NCI-H1436 treated with DMSO at 0.1 percent for 48 hours (cell line): ENCODE measurements at regions not wholly inside any gene's neighbourhood (a gene's known extent, or its start where the extent isn't known, plus 50 kb on each side); places are given as distances from the start of the nearest gene placed in this dataset.
A peak's percentile ranks its signal among the peaks of the same experiment; 100 is the strongest.

Source experiments
- DNase-seq: peaks from one replicate; lab custom pipeline; 2025; lab: John Stamatoyannopoulos, UW

- no peak for DNase-seq
Measured at GRCh38 chr9:120212153-120212852, 367.7 kb downstream of the CDK5RAP2 start.

- no peak for DNase-seq
Measured at GRCh38 chr9:120210274-120210673, 369.7 kb downstream of the CDK5RAP2 start.

DNA sequence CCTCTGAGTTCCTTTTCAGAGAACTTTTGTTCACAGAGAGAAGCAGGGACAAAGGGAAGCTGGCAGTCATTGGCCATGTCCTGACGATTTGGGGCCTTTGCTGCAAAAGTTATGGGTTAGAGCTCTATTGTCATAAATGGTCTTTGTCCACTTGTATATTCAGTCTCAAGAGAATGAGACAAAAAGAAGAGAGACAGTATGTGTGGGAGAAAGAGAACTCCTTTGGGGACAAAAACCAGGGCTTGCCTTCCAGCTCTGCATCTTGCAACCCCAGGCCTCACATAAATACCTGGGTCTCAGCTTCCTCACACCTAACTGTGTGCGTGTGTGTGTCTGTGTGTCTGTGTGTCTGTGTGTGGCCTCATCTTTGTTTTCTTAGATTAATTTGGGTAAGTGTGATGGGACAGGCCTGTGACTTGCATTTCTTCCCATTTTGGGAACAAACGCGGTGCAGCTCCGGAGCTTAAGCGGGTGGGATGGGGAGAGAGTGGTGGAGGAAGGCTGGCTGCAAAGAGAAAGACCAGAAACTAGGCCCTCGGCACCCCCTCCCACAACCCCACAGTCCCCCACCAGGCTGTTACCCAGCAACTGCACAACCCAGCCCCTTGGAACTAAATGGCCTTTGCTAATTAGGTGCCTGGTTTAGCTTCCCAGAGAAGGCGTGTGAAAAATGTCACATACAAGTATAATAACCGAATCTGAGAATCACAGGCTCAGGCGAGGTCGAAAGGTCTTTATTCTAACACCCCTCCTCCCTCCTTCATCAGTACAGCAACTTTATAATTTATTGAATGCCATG, 376.9 kb downstream of the CDK5RAP2 start:
- no peak for DNase-seq

DNA sequence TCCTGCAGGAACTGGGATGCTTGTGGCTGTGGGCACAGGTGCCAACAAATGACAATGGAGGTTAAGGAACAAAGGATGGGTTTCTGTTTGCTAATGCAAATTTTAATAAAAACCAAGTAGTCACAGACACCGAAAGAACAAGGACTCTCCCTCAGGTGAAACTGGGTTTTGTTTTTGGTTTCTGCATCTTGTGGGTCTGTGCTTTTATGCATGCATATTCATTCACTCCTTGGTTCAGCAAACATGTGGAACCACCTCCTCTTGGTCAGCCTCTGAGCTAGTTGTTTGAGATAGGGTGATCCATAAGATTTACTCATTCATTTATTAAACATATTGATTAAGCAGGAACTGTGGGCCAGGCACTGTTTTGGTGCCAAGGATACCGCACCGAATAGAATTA, 381.9 kb downstream of the CDK5RAP2 start:
- no peak for DNase-seq

DNA sequence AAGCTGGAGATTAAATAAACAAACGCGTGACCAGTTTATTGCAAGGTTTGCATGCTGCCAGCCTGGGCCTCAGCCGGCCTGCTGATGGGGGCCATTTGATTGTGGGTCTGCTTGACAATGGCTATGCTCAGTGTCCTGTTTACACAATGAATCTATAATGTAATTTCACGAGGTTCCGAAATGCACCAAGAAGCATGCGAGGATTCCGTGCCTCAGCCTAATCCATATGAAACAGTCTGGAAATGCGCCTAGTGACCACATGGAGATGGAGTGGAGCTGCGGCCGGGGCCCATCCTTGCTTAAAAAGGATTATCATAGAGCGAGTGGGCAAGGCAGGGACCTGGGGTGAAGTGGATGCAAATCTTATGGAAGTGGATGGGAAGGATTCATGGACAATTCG, 382.4 kb downstream of the CDK5RAP2 start:
- DNase-seq = no peak

- DNase-seq = no peak
Measured at GRCh38 chr9:120191141-120191540, 388.8 kb downstream of the CDK5RAP2 start.

DNA sequence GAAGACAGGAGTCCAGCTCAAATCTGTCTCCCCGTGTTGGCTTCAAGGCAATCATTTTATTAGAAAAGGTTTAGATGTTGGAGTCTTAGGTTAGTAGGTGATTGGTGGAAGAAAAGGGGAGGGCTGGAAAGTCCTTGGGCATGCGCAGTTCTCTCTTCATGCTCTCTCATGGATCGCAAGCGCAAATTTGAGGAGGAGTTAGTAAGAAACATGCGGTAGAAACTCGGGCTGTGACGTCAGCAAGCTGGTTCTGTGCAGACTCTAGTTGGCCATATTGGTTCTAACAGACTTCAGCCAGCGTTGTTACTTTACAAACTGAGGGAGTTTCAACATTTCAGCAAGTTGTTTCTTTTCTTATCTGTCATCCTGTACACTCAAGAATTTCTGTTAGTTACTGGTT, 392.2 kb downstream of the CDK5RAP2 start:
- DNase-seq = no peak

DNA sequence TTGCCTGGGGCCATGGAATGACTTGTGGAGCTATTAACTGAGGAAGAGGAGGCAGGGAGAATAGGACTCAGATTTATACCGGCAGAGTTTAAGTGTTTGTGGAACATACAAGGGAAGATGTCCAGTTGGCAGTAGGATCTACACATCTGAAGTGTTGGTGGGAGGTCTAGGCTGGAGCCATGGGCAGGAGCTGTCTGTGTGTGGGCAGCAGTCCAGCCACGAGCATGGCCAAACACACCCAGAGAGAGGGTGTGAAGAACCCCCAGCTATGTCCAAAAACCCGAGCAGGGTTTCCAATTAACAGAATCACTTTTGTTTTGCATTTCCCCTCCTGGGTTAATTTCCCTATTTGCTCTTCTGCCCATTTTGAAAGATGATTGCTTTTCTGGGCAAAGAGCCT, 393.7 kb downstream of the CDK5RAP2 start:
- no peak for DNase-seq

- DNase-seq = no peak
Measured at GRCh38 chr9:120184266-120184665, 395.7 kb downstream of the CDK5RAP2 start.

DNA sequence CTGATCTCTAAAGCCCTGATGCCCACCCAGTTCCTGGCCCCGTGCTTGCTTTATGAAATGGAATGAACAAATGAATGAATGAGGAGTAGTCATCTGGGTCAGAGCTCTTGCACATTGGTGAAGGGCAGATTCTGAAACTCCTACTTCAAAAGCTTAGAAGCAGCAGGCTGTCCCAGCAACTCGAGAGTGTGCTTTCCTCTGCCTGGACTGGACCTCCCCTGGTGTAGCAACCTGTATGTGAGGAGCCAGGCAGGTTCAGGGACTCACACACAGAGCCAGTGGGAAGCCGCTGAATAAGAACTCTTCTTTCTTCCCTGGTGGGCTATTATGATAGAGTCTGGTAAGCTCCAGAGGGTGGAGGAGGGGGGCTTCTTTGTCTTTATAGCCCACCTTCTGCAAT, 396.4 kb downstream of the CDK5RAP2 start:
- no peak for DNase-seq

DNA sequence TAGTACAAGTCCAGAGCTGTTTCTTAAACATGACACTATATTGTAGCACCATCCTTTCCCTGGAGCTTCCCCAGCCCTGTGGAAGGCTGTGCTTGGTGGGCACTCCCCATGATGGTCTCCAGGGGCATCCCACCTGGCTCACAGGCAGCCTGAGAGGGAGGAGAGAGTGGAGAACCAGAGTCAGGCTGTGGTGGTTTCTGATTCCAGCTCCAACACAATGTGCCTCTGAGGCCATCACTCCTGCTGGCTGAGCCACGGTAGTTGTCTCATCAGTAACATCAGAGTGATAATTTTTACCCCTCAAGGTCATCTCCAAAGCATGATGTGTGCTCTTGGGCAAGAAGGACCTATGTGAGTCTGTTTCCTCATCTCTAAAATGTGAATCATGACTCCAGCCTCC, 398.0 kb downstream of the CDK5RAP2 start:
- DNase-seq = no peak

DNA sequence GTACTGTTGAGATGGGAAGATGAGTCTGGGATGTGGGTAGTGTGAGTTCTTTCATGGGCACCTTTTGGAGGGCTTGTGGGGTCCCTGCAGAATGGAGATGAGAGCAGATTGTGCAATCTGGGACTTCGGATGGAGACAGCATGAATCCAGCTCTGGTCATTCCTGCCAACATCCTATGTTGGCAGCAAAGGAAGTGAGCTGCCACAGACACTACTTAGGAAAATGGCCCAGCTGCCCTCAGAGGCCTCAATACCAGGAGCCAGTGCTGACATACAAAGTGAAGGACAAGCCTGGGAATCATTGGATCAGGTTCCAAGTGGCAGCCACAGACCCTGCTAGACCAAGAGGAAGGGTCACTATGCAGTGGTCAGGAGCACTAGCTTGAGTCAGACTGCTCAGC, 402.8 kb downstream of the CDK5RAP2 start:
- DNase-seq = no peak

DNA sequence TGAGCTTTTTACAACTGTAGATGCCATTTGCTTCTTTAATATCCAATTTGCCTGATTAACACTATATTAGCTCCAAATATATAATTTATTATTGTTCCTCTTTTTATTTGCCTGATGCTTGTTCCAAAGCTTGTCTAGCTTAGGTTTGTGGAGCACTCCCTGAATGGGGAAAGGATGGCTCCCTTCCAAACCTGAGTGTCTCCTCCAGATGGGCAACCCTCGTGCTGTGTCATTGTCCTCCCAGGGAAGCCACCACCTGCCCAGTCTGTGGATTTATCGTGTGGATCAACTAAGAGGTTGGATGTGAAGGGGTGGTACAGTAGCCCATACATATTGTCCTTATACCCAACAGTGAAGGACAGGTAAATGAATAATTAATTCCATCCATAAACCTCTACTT, 404.9 kb downstream of the CDK5RAP2 start:
- no peak for DNase-seq

DNA sequence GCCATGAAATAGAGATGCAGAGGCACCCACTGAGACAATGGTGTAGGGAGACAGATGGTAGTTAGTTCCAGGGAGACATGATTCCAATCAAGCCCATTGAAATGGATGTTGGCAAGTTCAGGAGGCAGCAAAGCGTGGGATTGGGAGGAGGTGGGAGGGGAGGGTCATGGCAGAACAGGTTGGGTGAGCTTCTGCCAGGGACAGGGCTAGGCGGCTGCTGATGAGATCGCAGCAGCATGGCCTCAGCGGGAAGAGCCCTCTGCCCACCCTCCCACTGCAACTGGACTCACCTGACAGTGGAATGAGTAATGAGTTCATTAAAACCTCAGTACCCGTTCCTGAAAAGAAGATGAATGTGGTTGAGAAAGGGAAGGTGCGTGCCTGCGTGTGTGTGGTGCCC, 418.2 kb downstream of the CDK5RAP2 start:
- no peak for DNase-seq

- DNase-seq = no peak
Measured at GRCh38 chr9:120158221-120158620, 421.7 kb downstream of the CDK5RAP2 start.

GRCh38 chr9:120156376-120156775, 423.6 kb downstream of the CDK5RAP2 start:
- DNase-seq = no peak

DNA sequence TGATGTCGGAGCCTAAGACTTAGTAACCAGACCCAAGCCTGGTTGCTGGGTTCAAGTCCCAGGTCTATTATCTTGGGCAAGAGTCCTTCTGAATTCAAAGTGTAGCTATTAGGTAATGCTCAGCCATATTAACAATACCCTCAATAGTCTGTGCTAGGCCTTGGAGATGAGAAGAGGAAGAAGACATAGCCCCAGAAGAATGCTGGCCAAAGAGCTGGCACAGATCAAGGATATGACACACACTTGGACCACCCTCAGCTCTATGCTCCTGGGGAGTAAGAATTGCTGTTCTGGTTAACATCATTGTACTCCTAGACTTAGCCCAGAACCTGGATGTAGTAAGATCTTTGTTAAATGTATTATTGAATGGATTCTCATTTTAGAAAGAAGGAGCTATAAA, 426.7 kb downstream of the CDK5RAP2 start:
- DNase-seq = no peak

- peak; percentile 87 for DNase-seq
Measured at GRCh38 chr9:120152295-120152694, 427.7 kb downstream of the CDK5RAP2 start.

DNA sequence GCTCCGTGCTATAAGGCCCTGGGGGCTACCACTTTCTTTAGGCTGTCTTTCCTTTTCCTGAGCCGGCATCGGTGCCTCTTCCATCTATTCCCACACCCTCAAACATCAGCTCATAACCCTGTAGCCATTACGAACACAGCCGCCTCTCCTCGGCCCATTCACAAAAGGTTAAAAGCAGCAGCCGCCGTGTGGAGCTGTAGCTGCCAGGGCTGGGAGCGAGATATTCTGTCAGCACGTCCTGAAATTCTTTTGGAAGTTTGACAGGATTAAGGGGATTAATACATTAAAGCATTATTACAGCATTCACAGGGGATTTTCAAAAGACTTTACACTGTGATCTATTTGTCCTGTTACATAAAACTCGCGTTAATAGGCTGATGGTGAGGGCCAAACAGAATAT, 428.2 kb downstream of the CDK5RAP2 start:
- DNase-seq = no peak

DNA sequence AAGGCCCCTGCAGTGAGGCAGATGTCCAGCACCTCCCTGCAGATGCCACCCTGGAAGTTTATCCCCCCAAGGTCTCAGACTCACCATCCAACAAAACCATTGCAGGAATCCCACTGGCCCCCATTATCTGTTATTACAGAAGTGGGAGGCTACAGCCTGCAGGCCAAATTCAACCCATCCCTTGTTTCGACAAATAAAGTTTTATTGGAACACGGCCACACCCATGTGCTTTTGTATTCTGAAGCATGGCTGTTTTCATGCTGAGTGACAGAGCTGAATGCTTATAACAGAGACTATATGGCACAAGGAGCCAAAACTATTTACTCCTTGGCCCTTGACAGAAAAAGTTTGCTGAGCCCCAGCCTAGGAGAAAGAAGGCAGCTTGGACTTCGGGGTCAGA, 428.8 kb downstream of the CDK5RAP2 start:
- DNase-seq = no peak

DNA sequence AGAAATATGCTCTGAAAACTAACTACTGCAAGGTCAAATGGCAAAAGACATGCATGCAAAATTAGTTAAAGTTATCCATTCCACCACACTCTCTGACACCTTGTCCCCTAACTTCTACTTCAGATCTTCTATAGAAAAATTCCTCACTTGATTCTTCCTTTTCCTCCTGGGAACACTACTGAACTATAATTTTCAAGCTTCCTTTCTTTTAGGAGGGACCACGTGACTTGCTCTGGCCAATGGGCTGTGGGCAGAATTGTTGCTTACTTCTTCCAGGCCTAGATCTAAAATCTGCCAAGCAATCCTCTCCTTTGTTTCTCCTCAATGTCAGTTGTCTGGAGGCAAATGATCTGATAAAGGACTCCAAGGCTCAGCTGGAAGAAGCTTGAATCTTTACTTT, 441.0 kb downstream of the CDK5RAP2 start:
- DNase-seq = no peak

DNA sequence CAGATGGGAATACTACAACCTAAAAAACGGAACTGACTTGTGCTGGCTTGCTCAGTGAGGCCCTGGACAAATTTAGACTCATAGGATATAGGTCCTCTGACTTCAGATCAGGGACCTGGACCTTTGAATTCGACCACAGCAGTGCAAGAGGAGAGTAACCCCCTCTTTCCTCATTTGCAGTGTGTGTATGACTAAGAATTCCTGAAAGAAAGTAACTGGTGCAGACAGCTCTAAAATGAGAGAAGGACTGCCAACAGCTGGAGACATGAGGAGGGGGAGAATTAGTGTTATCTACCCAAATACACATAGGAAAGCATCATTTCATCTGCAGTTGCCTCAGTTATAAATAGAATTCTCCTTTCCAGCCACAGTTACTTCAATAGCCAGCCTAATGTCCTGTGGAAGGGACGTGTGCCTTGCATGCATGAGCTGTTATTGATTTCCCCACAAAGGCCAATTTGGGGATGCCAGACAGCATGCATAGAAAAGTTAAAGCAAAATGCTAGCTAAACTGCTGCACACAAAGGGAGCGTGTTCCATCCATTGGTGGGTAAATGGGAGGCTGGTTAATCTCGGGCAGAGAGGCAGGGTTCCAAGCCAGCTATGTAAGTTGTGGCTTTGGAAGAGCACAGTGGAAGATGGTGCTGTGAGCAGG, 442.7 kb downstream of the CDK5RAP2 start:
- no peak for DNase-seq

- DNase-seq = no peak
Measured at GRCh38 chr9:120136696-120137095, 443.3 kb downstream of the CDK5RAP2 start.
